ENCODE measurements at regions not wholly inside any gene's neighbourhood (a gene's known extent, or its start where the extent isn't known, plus 50 kb on each side); places are given as distances from the start of the nearest gene placed in this dataset.
"Not testable (repeated sequence)": the region's sequence is repeated elsewhere in the genome, so short reads cannot be mapped to it uniquely, and the experiment has no call there.

GRCh38 chr10:21375274-21375673, 150.2 kb downstream of the SKIDA1 start:
- TF ChIP-seq CTCF, POLR2A, EP300 (IDR thresholded peaks at IDR 0.05): not testable (repeated sequence)

Data from stomach (tissue), 4 donors.